Breast epithelium (tissue), 3 donors: ENCODE measurements at regions not wholly inside any gene's neighbourhood (a gene's known extent, or its start where the extent isn't known, plus 50 kb on each side); places are given as distances from the start of the nearest gene placed in this dataset.

Source experiments
- POLR2AphosphoS5 ChIP-seq, 3 donors: sonication (generic); formaldehyde crosslinking; IDR thresholded peaks; one replicate each; pipeline ENCODE4 v1.6.1; 2017; ENCODE audit warnings: antibody characterized with exemption in 3 of 3
- TF ChIP-seq, protein P1 (sequence below), 3 donors: fragments of 450-650 bp; IDR thresholded peaks; one replicate each; pipeline ENCODE4 v1.5.1; 2016 to 2017; ENCODE audit warnings: antibody characterized with exemption in 3 of 3, mild to moderate bottlenecking in 3 of 3, moderate library complexity in 3 of 3

DNA sequence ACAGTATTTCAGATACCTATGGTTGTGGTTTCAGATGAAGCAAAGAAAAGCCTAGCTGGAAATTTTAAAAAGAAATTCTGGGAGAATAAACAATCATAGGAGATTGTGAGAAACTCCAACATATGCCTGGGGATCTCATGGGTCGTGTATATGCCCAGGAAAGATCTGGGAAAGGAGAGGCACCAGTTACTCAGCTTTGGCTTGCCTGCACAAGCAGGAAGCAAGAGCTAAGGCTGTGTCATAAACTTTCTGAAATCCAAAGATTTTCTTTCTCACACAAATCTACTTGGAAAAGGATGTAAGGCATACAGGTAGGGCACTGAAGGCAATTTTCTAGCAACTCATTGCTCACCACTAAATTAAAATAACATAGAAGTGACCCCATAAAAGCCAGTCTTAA is 373.6 kb downstream of the CDC14C start:
- TF ChIP-seq, protein P1, sequence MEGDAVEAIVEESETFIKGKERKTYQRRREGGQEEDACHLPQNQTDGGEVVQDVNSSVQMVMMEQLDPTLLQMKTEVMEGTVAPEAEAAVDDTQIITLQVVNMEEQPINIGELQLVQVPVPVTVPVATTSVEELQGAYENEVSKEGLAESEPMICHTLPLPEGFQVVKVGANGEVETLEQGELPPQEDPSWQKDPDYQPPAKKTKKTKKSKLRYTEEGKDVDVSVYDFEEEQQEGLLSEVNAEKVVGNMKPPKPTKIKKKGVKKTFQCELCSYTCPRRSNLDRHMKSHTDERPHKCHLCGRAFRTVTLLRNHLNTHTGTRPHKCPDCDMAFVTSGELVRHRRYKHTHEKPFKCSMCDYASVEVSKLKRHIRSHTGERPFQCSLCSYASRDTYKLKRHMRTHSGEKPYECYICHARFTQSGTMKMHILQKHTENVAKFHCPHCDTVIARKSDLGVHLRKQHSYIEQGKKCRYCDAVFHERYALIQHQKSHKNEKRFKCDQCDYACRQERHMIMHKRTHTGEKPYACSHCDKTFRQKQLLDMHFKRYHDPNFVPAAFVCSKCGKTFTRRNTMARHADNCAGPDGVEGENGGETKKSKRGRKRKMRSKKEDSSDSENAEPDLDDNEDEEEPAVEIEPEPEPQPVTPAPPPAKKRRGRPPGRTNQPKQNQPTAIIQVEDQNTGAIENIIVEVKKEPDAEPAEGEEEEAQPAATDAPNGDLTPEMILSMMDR (IDR thresholded peaks at IDR 0.05) = no peak
- no peak for TF ChIP-seq POLR2AphosphoS5 (IDR thresholded peaks at IDR 0.05)
